Pons (tissue), 1 donor: ENCODE measurements at regions not wholly inside any gene's neighbourhood (a gene's known extent, or its start where the extent isn't known, plus 50 kb on each side); places are given as distances from the start of the nearest gene placed in this dataset.
"Not testable (repeated sequence)": the region's sequence is repeated elsewhere in the genome, so short reads cannot be mapped to it uniquely, and the experiment has no call there.

Experiments
- DNase-seq: peaks from one replicate; pipeline ENCODE4 v3.0.0-alpha.2; 2016; ENCODE audit warnings: low spot score

- no peak for DNase-seq
Measured at GRCh38 chr12:84502180-84502860, 410.3 kb downstream of the SLC6A15 start.

DNA sequence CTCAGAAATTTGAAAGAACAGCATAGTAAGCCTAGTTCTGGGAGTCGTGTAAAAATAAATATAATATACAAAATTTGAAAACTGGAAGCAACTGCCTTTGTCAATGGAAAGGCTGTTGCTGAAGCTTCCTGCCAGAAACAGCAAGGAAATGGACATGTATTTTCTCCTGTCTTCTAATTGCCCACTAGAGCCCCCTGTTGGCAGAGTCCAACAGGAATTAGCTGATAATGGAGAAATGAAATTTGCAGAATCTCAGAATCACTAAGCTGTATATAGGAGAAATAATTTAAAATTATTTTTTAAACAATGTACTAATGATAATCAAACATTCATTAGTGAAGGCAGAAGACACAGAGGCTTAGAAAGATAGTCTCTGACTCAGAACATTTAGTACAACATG is 414.8 kb downstream of the SLC6A15 start:
- DNase-seq, result no peak

DNA sequence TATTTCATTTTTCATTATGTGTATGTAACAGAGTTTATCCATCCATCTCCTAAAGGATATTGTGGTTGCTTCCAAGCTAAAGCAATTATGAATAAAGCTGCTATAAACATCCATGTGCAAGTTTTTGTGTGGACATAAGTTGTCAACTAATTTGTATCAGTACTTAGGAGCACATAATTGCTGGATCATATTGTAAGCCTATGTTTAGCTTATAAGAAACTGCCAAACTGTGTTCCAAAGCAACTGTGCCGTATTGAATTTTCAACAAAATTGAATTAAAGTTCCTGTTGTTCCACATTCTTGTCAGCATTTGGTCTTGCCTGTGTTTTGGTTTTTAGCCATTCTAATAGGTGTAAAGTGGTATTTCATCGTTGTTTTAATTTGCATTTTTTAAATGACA is 416.9 kb downstream of the SLC6A15 start:
- no peak for DNase-seq

GRCh38 chr12:84492351-84492883 is 420.2 kb downstream of the SLC6A15 start:
- no peak for DNase-seq

DNA sequence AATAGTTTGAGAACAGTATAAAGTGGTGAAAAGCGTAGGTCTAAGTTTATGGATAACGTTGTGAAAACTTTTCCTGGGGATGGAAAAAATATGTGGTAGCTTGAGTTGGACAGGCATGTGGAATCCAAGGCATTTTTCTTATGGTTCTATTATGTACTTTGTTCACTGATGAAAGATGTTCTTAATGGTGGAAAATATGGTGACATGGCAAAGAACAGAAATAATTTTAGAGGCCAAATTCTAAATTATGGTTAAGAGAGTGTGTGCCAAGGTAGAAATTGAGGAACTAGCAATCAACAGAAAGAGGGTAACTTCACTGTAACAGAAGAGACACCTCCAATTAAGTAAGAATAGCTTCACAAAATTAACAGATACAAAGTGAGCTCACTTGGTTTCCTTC is 427.8 kb downstream of the SLC6A15 start:
- DNase-seq, result no peak

DNA sequence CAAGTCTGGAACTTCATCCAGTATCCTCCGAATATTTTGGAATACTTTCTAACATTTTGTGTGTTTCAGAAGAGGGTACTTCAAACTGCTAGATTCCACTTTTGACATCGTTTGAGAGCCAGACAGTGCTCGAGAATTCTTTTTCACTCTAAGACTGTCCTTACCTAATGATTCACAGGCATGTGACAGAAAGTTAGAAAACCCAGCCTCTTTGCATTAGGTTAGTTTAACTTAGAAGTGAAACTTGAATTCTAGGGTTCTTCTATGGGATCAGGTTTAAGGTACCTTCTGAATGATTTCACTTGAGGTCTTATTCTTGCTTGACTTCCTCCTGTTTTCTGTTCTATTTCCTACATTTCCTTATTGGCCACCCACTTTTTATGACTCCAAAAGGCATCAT is 431.8 kb downstream of the SLC6A15 start:
- DNase-seq, result no peak

GRCh38 chr12:84470361-84470760 is 442.2 kb downstream of the SLC6A15 start:
- no peak for DNase-seq

DNA sequence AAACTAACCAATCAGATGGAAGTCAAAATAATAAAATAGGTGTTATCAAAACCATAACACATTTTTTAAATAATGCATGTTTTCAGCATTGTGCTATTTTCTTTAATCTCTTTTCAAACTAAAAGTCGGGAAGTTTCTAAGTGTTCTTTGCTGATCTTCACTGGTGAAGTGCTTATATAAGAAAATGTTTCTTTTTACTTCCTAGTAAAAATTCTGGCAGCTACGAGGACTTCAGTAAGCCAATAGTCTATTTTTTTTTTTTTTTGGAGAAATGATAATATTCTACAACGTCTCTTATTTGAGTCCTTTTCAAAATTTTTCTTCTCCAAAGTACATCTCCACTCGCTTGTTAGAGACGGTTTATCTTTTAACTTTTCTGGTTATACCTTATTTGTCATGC is 448.0 kb downstream of the SLC6A15 start:
- no peak for DNase-seq

DNA sequence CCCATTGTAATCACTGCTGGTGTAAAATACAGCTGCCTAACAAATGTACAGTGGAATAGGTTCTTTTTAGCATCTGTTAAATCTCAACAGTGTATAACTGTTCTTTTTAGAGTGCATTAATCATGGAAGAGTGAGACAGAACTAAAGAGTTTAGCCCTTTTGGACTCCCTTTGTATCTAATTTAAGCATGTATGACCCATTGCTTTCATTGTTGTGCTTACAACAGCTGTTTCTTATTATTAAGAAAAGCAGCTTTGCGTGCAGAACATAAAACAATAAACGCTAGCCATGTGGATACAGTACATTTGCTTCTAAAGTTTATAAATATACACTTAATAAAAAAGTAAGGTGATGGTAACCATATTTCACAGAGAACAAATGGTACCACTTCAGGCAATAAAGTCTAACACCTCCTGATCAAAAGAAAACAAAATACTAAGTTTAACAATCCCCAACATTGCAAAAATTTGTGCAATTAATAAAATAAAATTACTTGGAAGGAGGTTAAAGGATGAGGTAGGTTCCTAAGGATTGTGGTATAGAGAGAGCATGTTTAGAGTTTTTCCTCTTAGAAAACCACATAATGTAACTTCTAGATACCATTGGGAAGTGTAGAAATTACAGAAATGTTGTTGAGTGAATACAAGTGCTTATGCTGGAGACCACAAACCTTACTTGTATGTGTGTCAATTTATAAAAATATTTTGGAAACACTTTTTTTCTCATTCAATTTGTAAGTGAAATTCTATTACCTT is 448.7 kb downstream of the SLC6A15 start:
- no peak for DNase-seq

- no peak for DNase-seq
Measured at GRCh38 chr12:84455598-84455997, 457.0 kb downstream of the SLC6A15 start.

- DNase-seq, result not testable (repeated sequence)
Measured at GRCh38 chr12:84446478-84446877, 466.1 kb downstream of the SLC6A15 start.

GRCh38 chr12:84436134-84436533 is 476.5 kb downstream of the SLC6A15 start:
- DNase-seq, result no peak

DNA sequence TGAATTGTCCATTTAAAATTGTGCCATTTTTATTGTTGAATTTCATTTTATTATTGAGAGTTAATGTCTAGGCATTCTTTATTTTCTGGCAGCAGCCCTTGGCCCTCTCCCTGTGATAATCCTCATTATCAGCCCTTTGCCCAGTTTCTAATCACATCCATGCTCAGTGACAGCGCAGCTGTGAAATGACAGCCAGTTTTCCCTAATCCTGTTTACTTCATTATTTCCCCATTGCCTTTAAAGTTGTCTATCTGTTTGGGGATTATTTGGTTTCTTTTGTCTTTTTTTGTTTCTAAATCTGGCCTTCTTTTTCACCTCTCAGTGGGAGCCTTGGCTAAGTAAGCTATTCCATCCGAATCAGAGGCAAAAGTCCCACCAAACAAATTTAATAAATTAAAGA is 476.9 kb downstream of the SLC6A15 start:
- no peak for DNase-seq

GRCh38 chr12:84422340-84422739 is 490.3 kb downstream of the SLC6A15 start:
- no peak for DNase-seq

GRCh38 chr12:84421103-84421502 is 491.5 kb downstream of the SLC6A15 start:
- no peak for DNase-seq

- DNase-seq, result no peak
Measured at GRCh38 chr12:84416626-84417025, 496.0 kb downstream of the SLC6A15 start.

DNA sequence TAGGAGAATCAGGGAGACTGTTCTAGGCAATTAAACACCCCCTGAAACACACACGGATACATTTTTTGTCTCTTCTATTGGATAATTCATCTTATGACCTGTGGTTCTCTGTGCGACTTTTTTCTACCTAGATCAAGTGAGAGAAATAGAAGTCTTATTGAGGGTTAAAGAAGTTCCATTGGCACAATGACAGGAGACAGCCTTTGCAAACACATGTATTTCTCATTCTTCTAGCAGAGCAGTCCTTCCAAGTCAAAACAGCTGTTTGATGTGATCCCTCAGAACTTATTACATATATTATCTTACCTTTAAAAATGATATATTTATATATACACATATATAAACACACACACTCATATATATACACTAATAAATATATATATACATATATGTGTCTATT is 496.7 kb downstream of the SLC6A15 start:
- DNase-seq, result no peak

DNA sequence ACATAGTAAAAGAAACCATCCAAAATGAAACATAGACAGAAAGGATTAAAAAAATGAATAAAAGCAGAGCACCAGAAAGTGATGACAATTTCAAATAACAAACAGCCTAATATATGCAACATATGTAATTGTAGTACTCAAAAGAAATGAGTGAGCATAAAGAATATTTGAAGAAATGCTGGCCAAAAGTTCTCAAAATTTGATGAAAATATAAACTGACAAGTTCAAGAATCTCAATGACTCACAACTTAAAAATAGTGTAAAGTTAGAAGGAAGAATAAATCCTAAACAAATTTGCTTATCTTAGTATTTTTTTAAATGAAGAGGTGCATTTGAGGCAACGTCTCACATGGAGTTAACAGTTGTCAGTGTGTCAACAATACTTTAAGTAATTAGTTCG is 498.9 kb downstream of the SLC6A15 start:
- DNase-seq, result no peak

GRCh38 chr12:84412226-84412625 is 500.4 kb downstream of the SLC6A15 start:
- DNase-seq, result no peak

DNA sequence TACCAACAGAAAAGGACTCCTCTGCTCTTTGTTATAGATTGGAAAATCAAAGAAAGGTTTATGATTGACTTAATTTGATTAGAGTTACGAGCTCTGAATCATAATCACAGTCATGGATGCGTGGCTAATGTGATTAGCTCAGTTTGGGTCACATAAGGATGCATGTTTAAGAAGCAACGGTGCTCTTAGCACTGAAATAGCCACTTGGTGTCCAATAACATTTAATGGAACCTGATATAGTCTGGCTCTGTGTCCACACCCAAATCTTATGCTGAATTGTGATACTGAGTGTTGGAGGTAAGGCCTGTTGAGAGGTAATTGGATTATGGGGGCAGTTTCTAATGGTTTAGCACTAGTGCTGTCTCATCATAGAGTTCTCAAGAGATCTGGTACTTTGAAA is 501.6 kb downstream of the SLC6A15 start:
- DNase-seq, result no peak

- no peak for DNase-seq
Measured at GRCh38 chr12:84408936-84409335, 503.7 kb downstream of the SLC6A15 start.

- DNase-seq, result not testable (repeated sequence)
Measured at GRCh38 chr12:84406720-84407119, 505.9 kb downstream of the SLC6A15 start.

- DNase-seq, result no peak
Measured at GRCh38 chr12:84397846-84398245, 514.8 kb downstream of the SLC6A15 start.
